ENCODE measurements at regions not wholly inside any gene's neighbourhood (a gene's known extent, or its start where the extent isn't known, plus 50 kb on each side); places are given as distances from the start of the nearest gene placed in this dataset.
"Not testable (repeated sequence)": the region's sequence is repeated elsewhere in the genome, so short reads cannot be mapped to it uniquely, and the experiment has no call there.

DNA sequence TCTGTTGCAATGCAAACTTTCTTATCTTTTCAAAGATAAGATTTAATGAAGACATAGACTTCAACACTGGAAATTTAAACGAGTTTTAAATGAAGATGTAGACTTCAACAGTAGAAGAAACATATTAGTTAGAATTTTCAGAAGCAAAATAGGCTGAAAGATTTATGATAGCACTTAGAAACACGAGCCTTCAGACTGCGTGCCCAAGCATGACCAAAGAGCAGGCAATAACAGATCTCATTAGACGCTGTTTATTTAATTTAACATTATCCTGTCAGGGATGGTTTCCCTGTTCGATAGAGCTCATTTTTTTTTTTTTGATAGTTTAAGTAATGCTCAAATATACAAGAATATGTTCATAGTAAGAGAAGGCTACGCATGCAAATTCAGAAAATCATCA, 604.7 kb upstream of the SOX9 start:
- DNase-seq = no peak

DNA sequence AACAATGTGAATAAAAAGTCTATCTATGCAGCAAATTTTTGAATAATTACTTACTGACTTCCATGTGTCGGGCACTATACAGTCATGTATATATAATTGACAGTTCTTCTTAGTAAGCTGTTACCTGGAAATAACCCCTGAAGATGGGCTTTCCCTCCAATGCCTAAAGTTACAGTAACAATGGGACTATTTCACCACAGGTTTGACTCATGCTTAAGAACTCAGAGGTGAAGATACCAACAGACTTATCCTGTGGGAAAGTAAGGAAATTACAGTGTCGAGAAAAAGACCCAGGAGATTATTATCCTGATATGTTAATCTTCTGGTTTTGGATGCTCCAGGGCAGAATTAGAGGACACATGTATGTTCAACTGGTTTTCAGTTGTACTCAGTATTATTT, 601.5 kb upstream of the SOX9 start:
- DNase-seq = no peak

DNA sequence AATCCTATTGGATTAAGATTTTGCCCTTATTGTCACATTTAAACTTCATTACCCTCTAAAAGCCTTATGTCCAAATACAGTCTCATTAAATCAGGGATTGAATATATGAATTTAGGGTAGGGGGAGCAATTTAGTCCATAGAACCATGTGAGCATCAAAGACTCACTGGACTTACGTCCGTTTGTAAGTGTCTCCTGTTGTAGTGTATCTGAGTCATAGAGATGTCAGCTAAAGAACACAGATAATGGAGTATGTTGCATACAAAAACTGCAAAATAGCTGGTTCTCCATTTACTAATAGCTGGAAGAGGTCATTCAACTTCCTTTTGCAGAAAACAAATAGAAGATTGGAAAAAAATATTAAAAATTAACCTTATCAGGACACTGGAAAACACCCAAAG, 599.1 kb upstream of the SOX9 start:
- DNase-seq = no peak

DNA sequence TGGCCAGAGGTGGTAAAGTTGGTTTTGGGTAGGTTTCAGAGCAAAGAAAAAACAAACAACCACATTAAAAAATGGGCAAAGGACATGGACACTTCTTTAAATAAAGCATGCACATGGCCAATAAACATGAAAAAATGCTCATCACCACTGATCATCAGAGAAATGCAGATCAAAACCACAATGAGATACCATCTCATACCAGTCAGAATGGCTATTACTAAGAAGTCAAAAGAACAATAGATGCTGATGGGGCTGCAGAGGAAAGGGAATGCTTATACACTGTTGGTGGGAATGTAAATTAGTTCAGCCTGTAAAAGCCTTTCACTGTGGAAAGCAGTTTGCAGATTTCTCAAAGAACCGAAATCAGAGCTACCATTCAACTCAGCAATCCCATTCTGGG, 598.4 kb upstream of the SOX9 start:
- DNase-seq = no peak

DNA sequence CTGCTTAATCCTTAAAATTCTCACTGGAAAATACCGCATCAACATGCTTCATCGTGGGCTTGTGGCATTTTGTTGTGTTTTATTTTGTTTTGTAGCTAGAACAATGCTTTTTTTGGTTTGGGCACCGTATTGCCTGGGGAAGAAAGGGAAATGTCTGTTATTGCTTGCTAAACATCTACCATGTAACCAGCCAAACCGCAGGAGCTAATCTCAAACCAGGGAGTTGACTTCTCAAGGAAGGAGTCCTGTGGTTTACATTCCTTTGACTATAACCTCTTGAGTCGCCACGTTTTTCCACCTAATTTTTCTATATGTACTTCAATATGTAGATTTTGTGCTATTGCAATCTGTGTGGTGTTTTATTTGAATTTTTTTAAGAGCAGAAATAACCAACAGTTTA, 593.5 kb upstream of the SOX9 start:
- no peak for DNase-seq

DNA sequence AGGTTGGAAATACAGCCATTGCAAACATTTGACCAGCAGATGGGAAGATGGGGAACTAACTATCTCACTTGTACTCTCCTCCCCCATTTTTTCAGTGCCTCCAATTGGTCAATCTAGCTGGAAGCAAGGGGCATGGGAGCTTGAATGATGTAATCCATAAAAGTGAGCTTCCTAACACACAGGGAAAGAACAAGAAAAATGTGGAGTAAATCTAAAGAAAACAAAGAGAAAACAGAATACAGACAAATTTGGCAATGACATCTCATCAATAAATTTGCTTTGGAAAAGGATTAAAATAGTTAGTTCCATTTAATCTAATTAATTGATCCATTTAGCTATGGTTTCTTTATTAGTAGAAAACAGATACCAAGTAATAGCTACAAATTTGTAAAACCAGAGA, 592.6 kb upstream of the SOX9 start:
- no peak for DNase-seq

DNA sequence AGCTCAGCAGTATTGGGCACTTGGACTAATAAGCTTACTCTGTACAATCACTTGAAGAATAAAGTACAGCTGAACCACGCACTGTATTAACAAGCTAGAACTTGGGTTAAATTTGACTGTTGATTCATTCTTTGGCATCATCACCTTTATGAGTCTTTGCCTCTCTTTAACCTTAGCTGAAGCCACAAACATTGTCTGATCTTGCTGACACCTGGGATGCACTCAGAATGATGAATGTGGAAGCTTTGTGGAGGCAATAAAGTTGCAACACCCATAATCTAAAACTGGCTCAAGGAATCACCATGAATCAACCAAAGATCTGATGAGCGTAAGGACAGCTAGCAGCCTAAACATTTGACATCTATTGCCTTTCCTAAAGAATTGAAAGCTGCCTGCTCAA, 590.6 kb upstream of the SOX9 start:
- no peak for DNase-seq

DNA sequence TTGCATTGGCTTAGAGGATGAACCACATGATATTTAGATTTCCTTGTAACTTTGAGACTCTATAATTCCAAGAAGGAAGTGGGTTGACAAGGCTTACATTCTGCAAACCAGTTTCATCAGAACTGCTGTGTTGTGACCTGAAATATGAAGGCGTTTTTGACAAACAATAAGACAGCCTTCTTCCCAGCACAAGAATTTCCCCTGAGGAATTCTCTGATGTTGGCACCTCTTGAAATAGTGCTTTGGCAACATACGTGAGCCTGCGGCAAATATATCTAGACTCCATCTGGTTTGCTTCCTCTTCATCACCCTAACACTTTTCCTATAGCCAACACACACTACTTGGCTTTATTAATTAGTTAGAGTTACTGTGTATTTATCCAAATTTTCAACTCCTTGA, 585.5 kb upstream of the SOX9 start:
- DNase-seq = no peak

DNA sequence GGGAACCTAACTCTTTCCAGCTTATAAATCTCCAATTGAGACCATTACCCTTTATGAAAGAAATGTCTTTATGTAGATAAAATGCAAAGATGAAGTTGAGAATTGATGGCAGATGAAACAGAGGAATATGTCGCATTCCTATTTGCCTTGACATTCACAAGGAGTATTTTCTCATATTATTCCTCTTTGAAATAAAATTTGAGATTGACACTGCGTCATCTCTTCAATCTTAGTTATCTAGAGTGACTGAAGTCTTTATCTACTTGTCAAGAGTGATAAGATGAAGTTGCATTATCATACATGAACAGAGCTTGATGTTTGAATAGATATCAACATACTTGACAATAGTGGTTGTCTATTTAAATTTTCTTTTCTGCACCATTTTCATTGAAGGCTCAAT, 574.4 kb upstream of the SOX9 start:
- DNase-seq = no peak

DNA sequence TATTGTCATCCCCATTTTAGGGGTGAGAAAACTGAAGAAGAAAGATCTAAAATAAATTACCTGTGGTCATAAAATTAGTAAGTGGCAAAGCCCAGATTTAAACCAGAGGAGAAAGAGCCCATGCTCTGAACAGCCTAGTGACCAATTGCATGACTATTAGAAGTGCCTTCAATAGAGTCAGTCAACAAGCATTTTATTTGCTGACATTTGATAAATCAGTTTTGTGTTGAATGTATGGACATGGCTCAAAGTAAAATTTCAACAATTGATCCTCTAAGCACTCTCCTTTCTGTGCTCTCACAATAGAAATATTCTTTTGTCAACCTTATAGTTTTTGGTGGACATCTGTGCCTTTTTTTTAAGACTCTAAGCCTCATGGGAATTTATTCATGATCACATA, 572.9 kb upstream of the SOX9 start:
- no peak for DNase-seq

DNA sequence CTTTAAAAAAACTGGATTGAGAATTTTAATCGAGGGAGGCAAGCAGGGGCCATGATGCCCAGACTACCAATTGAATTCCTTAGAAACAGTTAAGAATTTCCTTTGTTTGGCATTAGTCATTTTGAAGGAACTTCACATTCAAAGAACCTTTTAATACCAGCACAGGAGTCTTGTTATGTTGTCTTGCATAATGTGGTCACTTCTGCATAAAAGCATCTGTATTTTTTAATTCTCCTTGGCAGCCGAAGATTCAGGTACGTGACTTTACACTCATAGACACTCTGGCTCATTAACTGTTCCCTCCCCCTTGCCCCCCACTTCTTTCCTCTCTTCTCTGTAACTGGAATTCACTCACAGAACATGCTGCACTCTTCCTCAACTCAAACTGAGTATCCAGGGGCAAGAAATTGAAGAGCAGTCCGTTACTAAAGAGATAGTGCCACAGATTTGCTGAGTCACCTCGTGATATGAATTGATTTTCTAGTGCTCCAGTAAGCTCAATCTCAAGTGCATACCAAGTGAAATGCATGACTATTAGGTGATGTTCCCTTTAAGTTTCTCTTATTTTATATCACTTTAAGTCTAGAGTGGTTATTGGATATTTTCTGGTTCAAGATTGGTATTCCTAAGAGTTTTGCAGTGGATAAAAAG, 572.2 kb upstream of the SOX9 start:
- no peak for DNase-seq

DNA sequence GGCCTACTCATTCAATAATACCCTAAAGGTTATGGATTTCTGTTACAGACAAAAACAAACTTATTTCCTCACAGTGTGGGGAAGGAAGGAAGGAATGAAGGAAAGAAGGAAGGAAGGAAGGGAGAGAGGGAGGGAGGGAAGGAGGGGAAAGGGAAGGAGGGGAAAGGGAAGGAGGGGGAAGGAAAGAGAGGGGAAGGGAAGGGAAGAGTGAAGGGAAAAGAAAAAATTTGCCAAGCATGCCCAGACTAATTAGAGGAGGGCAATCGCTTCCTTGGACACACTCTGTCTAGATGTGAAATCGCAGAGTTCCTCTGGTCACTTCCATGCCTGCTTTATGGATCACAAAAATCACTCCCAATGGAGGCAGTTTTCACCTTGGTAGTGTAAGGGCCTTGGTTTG, 570.1 kb upstream of the SOX9 start:
- no peak for DNase-seq

DNA sequence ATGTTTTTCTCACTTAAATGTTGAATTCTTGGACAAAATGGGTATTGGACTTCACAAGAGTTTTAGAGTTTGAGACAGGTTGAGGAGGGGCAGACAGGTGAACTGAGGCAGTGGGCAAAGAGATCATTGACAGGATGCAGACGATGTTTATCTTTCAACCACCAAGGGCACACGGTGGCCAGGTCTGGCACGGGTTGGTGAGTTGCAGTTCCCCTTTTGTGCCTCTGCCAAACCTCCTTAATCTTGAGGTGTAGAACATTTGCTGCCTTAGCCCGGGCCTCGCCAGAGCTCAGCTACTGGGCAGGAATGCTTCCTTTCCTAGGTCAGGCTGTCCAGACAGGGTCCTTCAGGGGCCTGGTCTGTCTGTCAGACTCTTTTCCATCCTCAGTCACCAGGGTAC, 567.4 kb upstream of the SOX9 start:
- no peak for DNase-seq

DNA sequence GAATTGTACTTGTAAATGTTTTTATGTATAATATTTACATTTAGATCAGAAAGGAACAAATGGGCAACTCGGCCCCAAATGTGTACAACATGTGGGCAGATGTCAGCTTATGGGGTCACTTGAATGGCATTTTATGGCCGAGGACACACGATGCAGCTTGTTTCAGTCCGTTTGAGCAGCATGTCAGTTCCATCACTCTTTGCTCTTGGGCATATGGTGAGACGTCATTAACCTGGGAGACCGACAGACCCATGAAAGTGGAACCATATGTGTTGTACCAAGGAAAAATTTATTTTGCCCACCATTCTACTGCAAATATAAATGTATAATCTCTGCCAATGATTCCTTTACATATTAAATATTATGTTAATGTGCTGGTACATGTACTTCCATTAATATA, 561.9 kb upstream of the SOX9 start:
- DNase-seq = no peak

DNA sequence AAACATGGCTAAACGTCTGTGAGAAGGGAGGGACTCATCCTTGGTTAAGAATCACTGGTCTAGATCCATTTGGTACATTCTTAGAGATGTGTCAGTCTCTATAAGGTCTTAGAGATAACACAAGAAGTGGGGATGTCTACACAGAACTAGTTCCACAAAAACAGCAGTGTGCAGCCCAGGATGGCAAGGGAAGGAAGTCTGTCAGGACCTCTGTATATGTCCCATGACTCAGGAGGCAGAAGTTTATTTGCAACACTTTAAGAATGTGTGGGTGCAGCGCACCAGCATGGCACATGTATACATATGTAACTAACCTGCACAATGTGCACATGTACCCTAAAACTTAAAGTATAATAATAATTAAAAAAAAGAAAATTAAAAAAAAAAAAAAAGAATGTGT, 548.5 kb upstream of the SOX9 start:
- DNase-seq = no peak

DNA sequence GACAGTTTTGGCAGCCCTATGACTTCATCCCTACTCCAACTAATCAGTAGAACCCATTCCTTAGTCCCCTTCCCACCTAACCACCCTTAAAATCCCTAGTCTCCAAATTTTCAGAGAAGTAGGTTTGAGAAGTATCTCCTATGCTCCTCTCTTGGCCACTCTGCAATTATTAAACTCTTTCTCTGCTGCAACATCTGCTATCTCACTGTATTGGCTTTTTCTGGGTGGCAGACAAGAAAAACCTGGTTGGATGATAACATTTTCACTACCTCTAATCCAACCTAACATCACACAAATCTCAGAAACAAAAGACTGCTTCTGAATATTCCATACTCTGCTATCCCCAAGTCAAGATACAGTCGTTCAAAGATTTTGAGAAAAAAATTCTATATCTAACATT, 542.4 kb upstream of the SOX9 start:
- DNase-seq = no peak

DNA sequence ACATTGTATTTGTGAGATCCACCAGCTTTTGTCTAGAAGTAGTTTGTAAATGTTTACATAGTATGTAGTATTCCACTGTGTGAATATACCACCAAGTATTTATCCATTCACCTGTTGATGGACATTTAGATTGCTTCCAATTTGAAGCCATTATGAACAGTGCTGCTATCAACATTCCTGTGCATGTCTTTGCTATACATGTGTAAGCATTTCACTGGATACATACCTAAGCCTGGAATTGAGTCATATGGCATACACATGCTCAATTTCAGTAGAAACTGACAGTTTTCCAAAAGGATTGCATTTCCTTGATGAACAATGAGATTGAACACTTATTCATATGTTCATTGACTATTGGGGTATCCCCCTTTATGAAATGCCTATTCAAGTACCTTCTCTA, 540.6 kb upstream of the SOX9 start:
- no peak for DNase-seq

DNA sequence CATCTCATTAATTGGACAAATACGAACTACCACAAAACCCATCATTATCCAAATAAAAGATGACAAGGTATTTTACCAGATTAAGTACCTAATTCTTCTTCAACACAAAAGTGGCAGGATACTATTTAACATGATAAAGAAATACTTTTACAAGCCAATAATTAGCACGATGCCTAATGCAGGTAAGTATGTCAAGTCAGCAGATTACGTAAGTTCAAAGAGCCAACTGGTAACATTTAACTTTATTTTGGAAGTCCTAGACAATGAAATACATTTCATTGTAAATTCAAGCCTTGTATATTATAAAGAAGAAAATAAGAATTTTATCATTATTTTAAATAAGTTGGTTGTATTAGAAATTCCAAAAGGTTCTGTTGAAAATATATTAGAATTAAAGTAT, 535.3 kb upstream of the SOX9 start:
- DNase-seq = no peak

DNA sequence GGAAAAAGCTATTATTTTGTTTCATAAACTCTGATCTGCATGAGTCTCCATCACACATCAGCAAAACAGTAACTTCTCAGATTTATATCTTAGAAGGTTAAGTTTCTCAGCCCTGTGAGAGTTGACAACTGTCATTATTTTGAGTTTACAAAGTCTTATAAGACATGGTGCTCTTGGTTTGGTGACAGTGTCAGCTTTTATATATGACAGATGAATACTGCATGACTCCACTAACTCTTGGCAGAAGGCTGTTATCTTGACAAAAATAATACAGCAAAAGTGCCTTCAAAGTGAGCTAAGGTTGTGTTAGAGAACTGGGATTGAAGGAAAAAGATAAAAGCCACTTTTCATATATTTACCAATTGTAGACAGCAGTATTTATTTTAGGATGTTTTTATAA, 528.4 kb upstream of the SOX9 start:
- DNase-seq = no peak

DNA sequence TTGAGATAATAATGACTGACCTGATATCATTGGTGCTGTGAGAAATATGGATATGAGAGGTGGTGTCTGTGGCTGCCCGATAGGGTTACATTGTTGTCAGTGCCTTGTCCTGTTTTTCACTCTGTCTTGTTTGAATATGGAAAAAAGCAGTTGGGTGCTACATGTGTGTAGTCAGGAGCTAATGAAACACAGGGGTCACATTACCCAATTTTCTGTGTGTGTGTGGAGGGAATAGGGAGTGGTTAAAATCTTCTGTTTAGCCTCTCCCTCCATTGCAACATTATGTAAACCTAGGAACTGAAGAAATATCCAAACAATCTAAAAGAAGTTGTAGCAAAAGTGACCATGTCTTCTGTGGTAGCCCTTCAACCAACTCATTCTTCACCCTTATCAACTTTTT, 527.7 kb upstream of the SOX9 start:
- no peak for DNase-seq

DNA sequence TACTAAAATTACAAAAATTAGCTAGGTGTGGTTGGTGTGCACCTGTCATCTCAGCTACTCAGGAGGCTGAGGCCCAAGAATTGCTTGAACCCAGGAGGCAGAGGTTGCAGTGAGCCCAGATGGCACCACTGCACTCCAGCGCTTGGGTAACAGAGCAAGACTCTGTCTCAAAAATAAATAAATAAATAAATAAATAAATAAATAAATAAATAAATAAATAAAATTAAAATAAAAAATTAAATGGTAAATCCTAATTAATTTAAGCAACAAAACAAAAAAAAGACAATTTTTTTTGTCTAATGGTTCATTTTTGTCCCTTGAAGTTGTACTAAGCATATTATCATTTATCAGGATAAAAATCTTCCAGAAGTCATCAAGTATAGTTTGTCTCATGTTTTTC, 521.2 kb upstream of the SOX9 start:
- DNase-seq = not testable (repeated sequence)

DNA sequence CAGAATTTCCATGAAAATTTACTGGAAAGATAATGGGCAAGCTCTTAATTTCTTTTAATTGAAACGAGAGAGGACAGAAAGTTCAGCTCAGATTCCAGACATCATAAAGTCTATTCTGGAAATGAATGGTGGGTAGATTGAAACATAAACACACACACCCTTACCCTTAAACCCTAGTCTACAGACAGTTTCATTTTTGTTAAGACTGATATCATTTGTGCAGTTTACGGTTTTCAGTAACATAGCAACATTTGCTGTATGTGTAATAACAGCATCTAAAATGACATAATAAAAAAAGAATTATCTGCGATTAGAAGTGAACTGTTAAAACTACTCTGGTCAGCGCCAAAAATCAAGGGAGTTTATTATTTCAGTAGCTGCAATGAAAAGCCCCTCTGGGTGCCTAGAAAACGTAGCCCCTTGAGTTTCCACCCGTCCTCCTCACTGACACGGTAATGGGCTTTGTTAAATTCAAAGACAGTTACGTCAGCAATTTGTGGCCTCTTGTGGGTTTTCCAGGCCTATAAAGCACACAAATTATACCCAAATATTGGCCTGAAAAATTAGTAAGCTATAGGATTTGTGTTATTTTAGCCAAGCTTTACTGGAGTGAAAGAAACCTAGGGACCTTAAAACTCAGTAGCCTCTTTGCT, 520.6 kb upstream of the SOX9 start:
- no peak for DNase-seq

DNA sequence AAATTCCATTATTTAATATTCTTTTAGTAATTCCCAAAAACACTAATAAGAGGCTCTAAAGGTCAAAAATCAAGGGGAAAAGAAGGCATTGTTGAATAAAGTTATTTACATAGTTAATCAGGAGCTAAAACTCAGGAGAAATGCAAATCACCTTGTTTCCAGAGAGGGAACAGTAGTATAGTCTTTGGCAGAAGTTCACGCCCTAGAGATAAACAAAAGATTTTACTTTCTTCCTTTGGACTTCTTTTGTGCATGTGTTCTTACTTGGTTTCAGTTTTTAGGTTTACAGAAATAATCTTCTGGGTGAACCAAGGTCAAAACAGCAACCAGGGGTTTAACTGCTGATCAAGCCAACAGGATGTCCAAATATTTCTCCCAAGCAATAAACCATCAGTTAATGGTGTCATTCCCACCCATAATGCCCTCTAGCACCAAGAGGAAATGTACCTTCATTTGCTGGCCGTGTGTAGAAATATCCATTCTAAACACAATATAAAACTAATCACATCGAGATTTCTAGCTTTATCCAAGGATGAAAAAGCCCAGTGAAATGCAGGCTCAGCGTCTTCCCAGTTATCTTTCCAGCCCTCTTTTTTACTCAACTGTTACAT, 518.8 kb upstream of the SOX9 start:
- no peak for DNase-seq

DNA sequence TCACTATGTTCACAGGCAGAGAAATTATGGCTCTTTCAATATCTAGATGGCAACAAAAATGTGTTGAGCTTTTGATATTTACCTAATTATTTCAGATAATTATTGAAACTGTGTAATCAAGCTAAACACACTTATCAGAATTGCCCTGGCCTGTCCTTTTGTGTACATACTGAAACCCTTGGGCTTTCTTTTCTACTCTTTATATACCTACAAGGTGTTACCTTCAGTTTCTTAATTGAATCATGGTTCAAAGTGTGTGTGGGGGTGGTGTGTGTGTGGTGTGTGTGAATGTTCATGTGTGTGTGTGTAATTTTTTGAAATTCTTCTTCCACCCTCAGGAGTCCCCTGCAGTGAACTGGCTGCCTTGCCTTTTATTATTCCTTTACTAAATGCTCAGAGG, 506.8 kb upstream of the SOX9 start:
- DNase-seq = no peak

DNA sequence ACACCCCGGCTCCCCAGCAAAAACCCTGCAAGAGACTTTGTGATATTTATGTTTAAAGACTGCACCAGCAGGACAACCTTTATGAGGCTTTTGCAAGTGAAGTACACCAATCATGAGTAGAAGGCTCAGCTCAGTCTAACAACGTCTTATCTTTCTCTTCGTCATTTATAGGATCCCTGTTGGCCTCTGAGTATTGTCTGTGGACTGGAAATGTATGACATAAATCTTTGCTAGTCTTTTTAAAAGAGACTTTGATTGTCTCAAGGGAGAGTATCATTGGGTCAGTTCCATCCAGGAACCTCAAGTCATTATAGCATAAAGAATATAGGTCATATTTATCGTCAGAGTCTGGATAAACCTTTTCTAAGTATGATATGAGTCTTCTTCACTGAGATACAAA, 505.0 kb upstream of the SOX9 start:
- DNase-seq = no peak

Measured in activated T-cell treated with anti-CD3 and anti-CD28 coated beads, Interleukin-2, amount 50 U/mL, for 48 hours (primary cell).